IPS-20b (cell line): ENCODE measurements at regions not wholly inside any gene's neighbourhood (a gene's known extent, or its start where the extent isn't known, plus 50 kb on each side); places are given as distances from the start of the nearest gene placed in this dataset.
"Not testable (repeated sequence)": the region's sequence is repeated elsewhere in the genome, so short reads cannot be mapped to it uniquely, and the experiment has no call there.

Experiments used
- H3K27ac ChIP-seq: one replicate; pipeline ENCODE4 v1.5.1; 2013; ENCODE audit warnings: low read length
- H3K27me3 ChIP-seq: 2 replicates; pipeline ENCODE4 v1.6.1; 2013; ENCODE audit warnings: mild to moderate bottlenecking, low read length, inconsistent platforms; ENCODE audit not compliant: insufficient read depth
- H3K36me3 ChIP-seq: 2 replicates; pipeline ENCODE4 v1.6.1; 2013; ENCODE audit warnings: low read depth, mild to moderate bottlenecking, inconsistent platforms, low read length, moderate library complexity; ENCODE audit not compliant: insufficient read depth
- H3K4me1 ChIP-seq: 2 replicates; pipeline ENCODE4 v1.6.1; 2013; ENCODE audit warnings: mild to moderate bottlenecking, control low read depth, inconsistent platforms, low read length, moderate library complexity; ENCODE audit not compliant: insufficient read depth
- H3K4me3 ChIP-seq: 2 replicates; pipeline ENCODE4 v1.5.1; 2013; ENCODE audit warnings: mild to moderate bottlenecking, low read length, inconsistent platforms
- H3K9ac ChIP-seq: 2 replicates; pipeline ENCODE4 v1.6.1; 2013; ENCODE audit warnings: low read depth, mild to moderate bottlenecking, inconsistent platforms, low read length, moderate library complexity
- H3K9me3 ChIP-seq: 2 replicates; pipeline ENCODE4 v1.6.1; 2013; ENCODE audit warnings: mild to moderate bottlenecking, low read depth, low read length, inconsistent platforms; ENCODE audit not compliant: insufficient read depth

DNA sequence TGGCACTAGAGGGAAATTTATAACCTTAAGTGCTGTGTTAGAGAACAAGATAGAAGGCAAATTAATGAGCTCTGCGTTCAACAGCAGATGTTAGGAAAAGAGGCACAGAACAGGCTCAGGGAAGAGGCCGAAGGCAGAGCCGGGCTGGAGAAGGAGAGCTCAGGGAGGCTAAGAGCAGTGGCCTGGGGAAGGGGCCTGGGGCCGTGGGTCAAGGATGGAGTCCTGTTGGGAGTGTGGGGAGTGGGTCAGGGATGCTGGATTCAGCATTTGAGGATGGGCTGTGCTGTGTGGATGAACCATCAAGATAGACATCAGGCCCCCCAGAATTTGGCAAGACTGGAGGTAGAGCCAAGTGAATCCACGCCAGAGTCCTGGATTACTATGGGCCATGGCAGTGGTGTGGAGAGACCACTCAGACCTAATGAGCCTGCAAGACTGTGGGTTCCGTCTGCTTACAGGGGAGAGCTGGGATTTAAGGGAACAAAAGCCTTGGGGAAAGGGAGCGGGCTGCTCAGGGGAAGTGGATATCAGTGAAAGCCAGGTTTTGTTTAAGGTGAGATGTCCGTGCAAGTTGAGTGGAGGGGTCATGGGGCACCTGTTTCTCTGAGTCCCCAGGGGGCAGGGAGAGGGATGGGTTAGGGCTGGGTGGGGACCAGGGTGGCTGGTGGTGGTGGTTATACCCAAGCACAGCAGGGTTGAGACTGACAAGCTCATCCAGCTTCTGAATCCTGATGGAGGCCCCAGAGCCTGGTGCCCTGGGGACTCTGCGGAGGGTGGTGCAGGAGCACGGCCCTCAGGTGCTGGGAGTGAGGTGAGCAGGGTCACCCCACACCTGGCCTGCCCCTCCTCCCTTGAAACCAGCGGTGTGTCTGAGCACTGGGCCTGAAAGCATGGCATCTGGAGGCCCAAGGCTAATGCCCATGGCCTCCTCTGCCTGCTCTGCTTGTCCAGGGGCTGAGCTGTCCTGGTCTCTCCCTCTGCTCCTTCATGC is 101.7 kb downstream of the BMS1 start:
- Histone ChIP-seq H3K27ac (no peak overlapping the region), H3K4me1 (no peaks in the 10 kb centered on the region), H3K36me3 (no peaks in the 10 kb centered on the region), H3K27me3 (no peaks in the 10 kb centered on the region), H3K9ac (no peak overlapping the region), H3K9me3 (no peaks in the 10 kb centered on the region; the same call in 1 of the 2 replicates), H3K4me3 (no peak overlapping the region)

- H3K4me3 ChIP-seq = no peak overlapping the region
- no peak overlapping the region for H3K27ac ChIP-seq
- no peaks in the 10 kb centered on the region for H3K27me3 ChIP-seq
- H3K4me1 ChIP-seq = no peaks in the 10 kb centered on the region
- no peaks in the 10 kb centered on the region; the same call in 1 of the 2 replicates for H3K9me3 ChIP-seq
- H3K9ac ChIP-seq = no peak overlapping the region
- H3K36me3 ChIP-seq = no peaks in the 10 kb centered on the region
Measured at GRCh38 chr10:42885491-42886270, 103.1 kb downstream of the BMS1 start.

GRCh38 chr10:42887734-42888503 is 105.3 kb downstream of the BMS1 start:
- H3K27me3 ChIP-seq = no peaks in the 10 kb centered on the region
- H3K36me3 ChIP-seq = no peaks in the 10 kb centered on the region
- no peak overlapping the region for H3K27ac ChIP-seq
- no peak overlapping the region for H3K4me3 ChIP-seq
- no peak overlapping the region for H3K9ac ChIP-seq
- H3K9me3 ChIP-seq = no peaks in the 10 kb centered on the region
- H3K4me1 ChIP-seq = no peaks in the 10 kb centered on the region

DNA sequence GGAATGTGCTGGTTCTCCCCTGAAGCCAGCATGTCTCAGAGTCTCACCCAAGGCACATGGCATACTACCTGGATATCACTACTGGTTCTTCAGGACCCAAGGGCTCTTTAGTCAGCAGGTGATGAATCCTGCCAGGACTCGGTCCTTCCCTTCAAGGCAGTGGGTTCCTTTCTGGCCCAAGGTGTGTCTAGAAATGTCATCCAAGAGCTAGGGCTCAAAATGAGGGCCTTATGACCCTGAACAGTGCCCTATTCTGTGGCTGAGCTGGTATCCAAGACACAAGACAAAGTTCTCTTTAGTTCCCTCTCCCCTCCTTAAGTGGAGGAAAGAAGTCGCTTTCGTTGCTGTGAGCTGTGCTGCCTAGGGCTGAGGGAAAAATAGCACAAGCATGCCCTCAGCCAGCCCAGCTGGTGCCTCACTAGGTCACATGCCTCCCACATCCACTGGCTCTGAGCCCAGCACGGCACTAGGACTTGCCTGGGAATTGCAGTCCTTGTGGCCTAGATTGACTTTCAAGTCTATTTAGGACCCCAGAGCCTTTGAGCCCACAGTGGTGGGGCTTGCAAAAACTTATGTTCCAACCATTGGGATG is 106.0 kb downstream of the BMS1 start:
- Histone ChIP-seq H3K27ac (no peak overlapping the region), H3K27me3 (no peaks in the 10 kb centered on the region), H3K9me3 (no peaks in the 10 kb centered on the region), H3K36me3 (no peaks in the 10 kb centered on the region), H3K9ac (no peak overlapping the region), H3K4me1 (no peaks in the 10 kb centered on the region), H3K4me3 (no peak overlapping the region)

- Histone ChIP-seq H3K9ac (no peak overlapping the region), H3K27me3 (peaks cover 37% of the 10 kb centered on the region; the same call in 1 of the 2 replicates), H3K4me3 (no peak overlapping the region), H3K27ac (no peak overlapping the region), H3K9me3 (peaks cover 7% of the 10 kb centered on the region), H3K36me3 (no peaks in the 10 kb centered on the region), H3K4me1 (no peaks in the 10 kb centered on the region)
Measured at GRCh38 chr10:42896735-42897134, 114.1 kb downstream of the BMS1 start.

DNA sequence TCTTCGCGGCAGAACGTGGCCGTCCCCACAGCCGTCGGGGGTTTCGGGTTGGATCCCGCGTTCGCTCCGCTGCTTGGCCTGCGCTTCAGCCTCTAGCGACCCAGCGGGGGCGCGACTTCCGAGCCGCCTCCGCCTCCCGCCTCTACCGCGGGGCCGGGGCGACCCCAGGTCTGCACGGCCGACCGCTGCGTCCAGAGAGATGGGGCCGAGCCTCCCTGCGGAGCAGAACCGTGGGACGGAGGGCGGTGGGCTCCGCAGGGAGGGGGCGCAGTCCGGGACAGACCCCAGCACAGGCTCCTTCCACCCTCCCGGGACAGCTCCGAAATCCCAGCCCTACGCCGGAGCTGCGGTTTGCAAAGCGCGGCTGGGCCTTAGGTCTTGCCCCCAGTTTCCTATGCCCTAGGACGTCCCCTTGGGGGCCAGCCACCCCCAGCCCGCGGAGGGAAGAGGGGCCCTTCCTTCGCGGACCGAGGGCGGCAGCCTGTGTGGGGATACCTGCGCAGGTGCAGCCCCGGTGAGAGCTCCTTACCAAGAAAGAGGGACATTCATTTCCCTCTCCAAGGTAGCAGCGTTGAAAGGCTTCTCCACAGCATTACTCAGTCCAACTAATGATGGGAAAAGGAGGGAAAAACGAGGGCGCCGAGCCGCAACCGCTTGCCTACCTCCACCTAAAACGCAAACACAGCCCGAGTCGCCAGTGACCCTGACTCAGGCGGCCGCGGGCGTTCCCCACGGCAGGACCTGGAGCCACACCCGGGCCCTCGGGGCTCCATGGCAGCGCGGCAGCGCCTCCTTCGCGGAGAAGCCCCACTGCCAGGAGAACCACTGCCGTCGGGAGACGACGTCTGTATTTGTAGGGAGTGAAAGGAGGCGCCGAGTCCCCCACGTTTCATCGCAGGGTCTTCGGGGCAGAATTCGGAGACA is 115.7 kb downstream of the BMS1 start:
- H3K4me3 ChIP-seq = no peak overlapping the region; the same call in 1 of the 2 replicates
- no peaks in the 10 kb centered on the region for H3K4me1 ChIP-seq
- no peak overlapping the region for H3K9ac ChIP-seq
- H3K9me3 ChIP-seq = peaks cover 7% of the 10 kb centered on the region
- no peaks in the 10 kb centered on the region for H3K36me3 ChIP-seq
- peaks cover 37% of the 10 kb centered on the region; the same call in 1 of the 2 replicates for H3K27me3 ChIP-seq
- H3K27ac ChIP-seq = no peak overlapping the region

GRCh38 chr10:42899036-42899435 is 116.4 kb downstream of the BMS1 start:
- no peak overlapping the region for H3K27ac ChIP-seq
- H3K27me3 ChIP-seq = peaks cover 37% of the 10 kb centered on the region; the same call in 1 of the 2 replicates
- H3K36me3 ChIP-seq = no peaks in the 10 kb centered on the region
- no peak overlapping the region for H3K9ac ChIP-seq
- no peak overlapping the region for H3K4me3 ChIP-seq
- H3K9me3 ChIP-seq = peaks cover 7% of the 10 kb centered on the region
- no peaks in the 10 kb centered on the region for H3K4me1 ChIP-seq

DNA sequence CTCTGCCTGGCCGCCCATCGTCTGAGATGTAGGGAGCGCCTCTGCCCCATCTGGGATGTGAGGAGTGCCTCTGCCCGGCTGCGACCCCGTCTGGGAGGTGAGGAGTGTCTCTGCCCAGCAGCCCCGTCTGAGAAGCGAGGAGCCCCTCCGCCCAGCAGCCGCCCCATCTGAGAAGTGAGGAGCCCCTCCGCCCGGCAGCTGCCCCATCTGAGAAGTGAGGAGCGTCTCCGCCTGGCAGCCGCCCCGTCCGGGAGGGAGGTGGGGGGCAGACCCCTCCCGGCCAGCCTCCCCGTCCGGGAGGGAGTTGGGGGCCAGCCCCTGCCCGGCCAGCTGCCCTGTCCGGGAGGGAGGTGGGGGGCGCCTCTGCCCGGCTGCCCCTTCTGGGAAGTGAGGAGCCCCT is 117.8 kb downstream of the BMS1 start:
- not testable (repeated sequence) for H3K9me3 ChIP-seq, H3K4me3 ChIP-seq

DNA sequence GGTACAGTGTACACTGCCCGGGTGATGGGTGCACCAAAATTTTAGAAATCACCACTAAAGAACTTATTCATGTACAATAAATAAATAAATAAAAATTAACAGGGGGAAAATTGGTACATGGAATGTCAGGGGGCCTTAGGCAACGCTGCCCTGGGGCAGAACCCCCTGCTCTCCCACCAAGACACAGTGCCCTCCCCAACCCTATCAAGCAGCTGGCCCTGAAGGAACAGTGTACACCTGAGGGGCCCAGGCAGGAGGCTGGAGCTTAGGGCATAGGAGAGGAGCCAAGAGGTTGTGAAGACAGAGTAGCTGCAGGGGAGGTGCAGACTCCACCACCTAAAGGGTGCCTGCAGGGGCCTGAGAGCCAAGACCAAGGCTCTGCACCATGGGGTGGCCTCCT is 128.8 kb downstream of the BMS1 start:
- Histone ChIP-seq H3K27ac (no peak overlapping the region), H3K9ac (no peak overlapping the region), H3K27me3 (no peaks in the 10 kb centered on the region), H3K4me3 (no peak overlapping the region), H3K36me3 (no peaks in the 10 kb centered on the region), H3K9me3 (peaks cover 4% of the 10 kb centered on the region; the same call in 1 of the 2 replicates), H3K4me1 (no peaks in the 10 kb centered on the region)

More for the DNA sequence above, 117.8 kb downstream of the BMS1 start:
- H3K27me3 ChIP-seq = peaks cover 37% of the 10 kb centered on the region; the same call in 1 of the 2 replicates
- H3K9ac ChIP-seq, H3K36me3 ChIP-seq, H3K27ac ChIP-seq, H3K4me1 ChIP-seq: not testable (repeated sequence)

- Histone ChIP-seq H3K9ac (no peak overlapping the region), H3K27ac (no peak overlapping the region), H3K36me3 (no peaks in the 10 kb centered on the region), H3K27me3 (no peaks in the 10 kb centered on the region), H3K4me1 (no peaks in the 10 kb centered on the region), H3K9me3 (no peaks in the 10 kb centered on the region), H3K4me3 (no peak overlapping the region)
Measured at GRCh38 chr10:42916974-42917373, 134.4 kb downstream of the BMS1 start.
